ENCODE measurements at regions not wholly inside any gene's neighbourhood (a gene's known extent, or its start where the extent isn't known, plus 50 kb on each side); places are given as distances from the start of the nearest gene placed in this dataset.

- H3F3A ChIP-seq (ENCODE audit: insufficient read depth) = no peaks in the 10 kb centered on the region
- no peak overlapping the region for H3K9ac ChIP-seq (ENCODE audit: low read length)
- no peaks in the 10 kb centered on the region for H3K36me3 ChIP-seq (ENCODE audit: low read length)
- H3K4me2 ChIP-seq (ENCODE audit: low read depth, low read length, poor library complexity, severe bottlenecking) = no peak overlapping the region
- no peaks in the 10 kb centered on the region for H3K9me2 ChIP-seq (replicated peaks; ENCODE audit: insufficient read depth, low read length)
- H3K27ac ChIP-seq (ENCODE audit: low read depth, low read length) = no peak overlapping the region
- no peaks in the 10 kb centered on the region for H3K27me3 ChIP-seq (ENCODE audit: low read length)
- H4K20me1 ChIP-seq (ENCODE audit: low read depth, low read length) = no peaks in the 10 kb centered on the region
- H2AFZ ChIP-seq (ENCODE audit: low read depth, low read length, severe bottlenecking) = no peak overlapping the region
- H3K79me2 ChIP-seq (ENCODE audit: insufficient read depth, low read length) = no peaks in the 10 kb centered on the region
- no peaks in the 10 kb centered on the region; the same call in 1 of the 2 replicates for H3K9me3 ChIP-seq (ENCODE audit: insufficient read depth, low read length)
- no peak overlapping the region for H3K4me3 ChIP-seq (ENCODE audit: insufficient read depth, low read length, poor library complexity, severe bottlenecking)
- TF ChIP-seq EZH2phosphoT487 (conservative IDR thresholded peaks at IDR 0.05; ENCODE audit: low read length) (no peak), CTCF (IDR thresholded peaks at IDR 0.05; ENCODE audit: insufficient read depth, low read length, poor library complexity, severe bottlenecking) (no peak)
Measured at GRCh38 chr4:56212774-56213173, 174.5 kb downstream of the AASDH start.

GRCh38 chr4:56211202-56211601 is 176.1 kb downstream of the AASDH start:
- no peak overlapping the region for H2AFZ ChIP-seq (ENCODE audit: low read depth, low read length, severe bottlenecking)
- TF ChIP-seq EZH2phosphoT487 (conservative IDR thresholded peaks at IDR 0.05; ENCODE audit: low read length) (no peak), CTCF (IDR thresholded peaks at IDR 0.05; ENCODE audit: insufficient read depth, low read length, poor library complexity, severe bottlenecking) (no peak)
- H3K9ac ChIP-seq (ENCODE audit: low read length) = no peak overlapping the region
- no peak overlapping the region for H3K27ac ChIP-seq (ENCODE audit: low read depth, low read length)
- H3K36me3 ChIP-seq (ENCODE audit: low read length) = no peaks in the 10 kb centered on the region
- H3K9me2 ChIP-seq (replicated peaks; ENCODE audit: insufficient read depth, low read length) = no peaks in the 10 kb centered on the region
- H3F3A ChIP-seq (ENCODE audit: insufficient read depth) = no peaks in the 10 kb centered on the region
- H3K4me3 ChIP-seq (ENCODE audit: insufficient read depth, low read length, poor library complexity, severe bottlenecking) = no peak overlapping the region
- H4K20me1 ChIP-seq (ENCODE audit: low read depth, low read length) = no peaks in the 10 kb centered on the region
- no peaks in the 10 kb centered on the region; the same call in 1 of the 2 replicates for H3K9me3 ChIP-seq (ENCODE audit: insufficient read depth, low read length)
- no peaks in the 10 kb centered on the region for H3K79me2 ChIP-seq (ENCODE audit: insufficient read depth, low read length)
- H3K4me2 ChIP-seq (ENCODE audit: low read depth, low read length, poor library complexity, severe bottlenecking) = no peak overlapping the region
- no peaks in the 10 kb centered on the region for H3K27me3 ChIP-seq (ENCODE audit: low read length)

GRCh38 chr4:56210397-56210796 is 176.9 kb downstream of the AASDH start:
- Histone ChIP-seq H2AFZ (ENCODE audit: low read depth, low read length, severe bottlenecking) (no peak overlapping the region), H3K4me3 (ENCODE audit: insufficient read depth, low read length, poor library complexity, severe bottlenecking) (no peak overlapping the region), H3K79me2 (ENCODE audit: insufficient read depth, low read length) (no peaks in the 10 kb centered on the region), H3K4me2 (ENCODE audit: low read depth, low read length, poor library complexity, severe bottlenecking) (no peak overlapping the region), H4K20me1 (ENCODE audit: low read depth, low read length) (no peaks in the 10 kb centered on the region), H3K9me3 (ENCODE audit: insufficient read depth, low read length) (no peaks in the 10 kb centered on the region; the same call in 1 of the 2 replicates), H3K27ac (ENCODE audit: low read depth, low read length) (no peak overlapping the region), H3K9me2 (replicated peaks; ENCODE audit: insufficient read depth, low read length) (no peaks in the 10 kb centered on the region), H3K27me3 (ENCODE audit: low read length) (no peaks in the 10 kb centered on the region), H3K9ac (ENCODE audit: low read length) (no peak overlapping the region), H3F3A (ENCODE audit: insufficient read depth) (no peaks in the 10 kb centered on the region), H3K36me3 (ENCODE audit: low read length) (no peaks in the 10 kb centered on the region)
- TF ChIP-seq CTCF (IDR thresholded peaks at IDR 0.05; ENCODE audit: insufficient read depth, low read length, poor library complexity, severe bottlenecking) (no peak), EZH2phosphoT487 (conservative IDR thresholded peaks at IDR 0.05; ENCODE audit: low read length) (no peak)
